HepG2 (cell line): ENCODE measurements at regions not wholly inside any gene's neighbourhood (a gene's known extent, or its start where the extent isn't known, plus 50 kb on each side); places are given as distances from the start of the nearest gene placed in this dataset.

Experiments used
- ATAC-seq: fragments of 200-7000 bp; cut with Tn5 transposase; 3 replicates; pipeline ENCODE4 v1.9.1; 2020; ENCODE audit warnings: mild to moderate bottlenecking, moderate library complexity
- BruUV-seq: library from RNA; stranded (reverse); fragments of 400-500 nt; replicated peaks from 2 replicates; lab custom pipeline; 2021; lab: Mats Ljungman, UMichigan
- CTCF ChIA-PET: fragments of 300-600 bp; formaldehyde crosslinking; extraction: SDS; loops from one replicate; lab custom pipeline; 2021; ENCODE audit warnings: low total read pairs, inconsistent platforms, low intra/inter-chr PET ratio; lab: Yijun Ruan, JAX
- POLR2A ChIA-PET: fragments of 350-600 bp; sonication (Branson Sonifier 250); formaldehyde crosslinking; loops from one replicate; lab custom pipeline; 2020; ENCODE audit warnings: antibody characterized with exemption, inconsistent platforms; lab: Yijun Ruan, JAX
- DNase-seq: peaks from one replicate; pipeline ENCODE4 v3.0.0-alpha.2; 2015; ENCODE audit warnings: low spot score
- FAIRE-seq: peaks from 3 replicates; lab custom pipeline; 2011; peaks lifted over from hg19 to GRCh38; lab: Jason Lieb, UNC
- H2AFZ ChIP-seq: one replicate; pipeline ENCODE4 v1.6.1; 2011; ENCODE audit warnings: low read length, inconsistent platforms
- H3K27ac ChIP-seq: fragments of 300-600 bp; 3 replicates; pipeline ENCODE4 v1.8.0; 2011; ENCODE audit warnings: mixed run types, mild to moderate bottlenecking, mixed read lengths, low read length, inconsistent platforms; ENCODE audit not compliant: insufficient read depth; ENCODE audit errors: extremely low read length
- H3K27me3 ChIP-seq, 2 experiments: fragments of 200-600 bp in 1 of 2; 2 replicates in 1 of 2; 3 replicates in 1 of 2; pipeline versions ENCODE4 v1.6.0 to v1.8.0; 2011; ENCODE audit warnings: low read length in 2 of 2, mild to moderate bottlenecking in 2 of 2, moderate library complexity in 2 of 2, inconsistent platforms in 1 of 2; ENCODE audit not compliant: insufficient read depth in 2 of 2, control insufficient read depth in 1 of 2
- H3K36me3 ChIP-seq, 2 experiments: fragments of 200-600 bp in 1 of 2; replicated peaks in 1 of 2; 2 replicates in 1 of 2; 3 replicates in 1 of 2; pipeline versions ENCODE4 v1.5.1 to v1.8.0; 2011; ENCODE audit warnings: low read length in 2 of 2, inconsistent platforms in 1 of 2; ENCODE audit not compliant: insufficient read depth in 2 of 2, control insufficient read depth in 1 of 2
- H3K4me1 ChIP-seq: 2 replicates; pipeline ENCODE4 v1.5.1; 2012; ENCODE audit warnings: low read length, inconsistent platforms; ENCODE audit not compliant: insufficient read depth
- H3K4me2 ChIP-seq: 2 replicates; pipeline ENCODE4 v1.6.0; 2011; ENCODE audit warnings: low read depth, low read length, inconsistent platforms
- H3K4me3 ChIP-seq, 3 experiments: fragments of 200-600 bp in 1 of 3; sonication (generic), shearing (Covaris generic) in 1 of 3; replicated peaks in 1 of 3; 2 replicates each; pipeline ENCODE4 v1.5.1; 2011 to 2016; ENCODE audit warnings: low read length in 3 of 3, inconsistent platforms in 2 of 3, low read depth in 2 of 3, mild to moderate bottlenecking in 2 of 3, control low read depth in 1 of 3, mixed read lengths in 1 of 3; ENCODE audit not compliant: insufficient read depth in 1 of 3
- H3K79me2 ChIP-seq: one replicate; pipeline ENCODE4 v1.6.1; 2011; ENCODE audit warnings: low read length, inconsistent platforms; ENCODE audit not compliant: insufficient read depth
- H3K9ac ChIP-seq: 2 replicates; pipeline ENCODE4 v1.6.0; 2011; ENCODE audit warnings: mild to moderate bottlenecking, low read depth, low read length, inconsistent platforms; ENCODE audit not compliant: insufficient read depth
- H3K9me3 ChIP-seq: 2 replicates; pipeline ENCODE4 v1.5.1; 2012; ENCODE audit warnings: mild to moderate bottlenecking, low read length
- H4K20me1 ChIP-seq: 2 replicates; pipeline ENCODE4 v1.6.0; 2011; ENCODE audit warnings: inconsistent platforms, mild to moderate bottlenecking, low read length, moderate library complexity; ENCODE audit not compliant: insufficient read depth
- ARNT2 ChIP-seq: sonication (generic); formaldehyde crosslinking; IDR thresholded peaks from 2 replicates; pipeline ENCODE4 v1.8.0; 2022; ENCODE audit warnings: mild to moderate bottlenecking, low read depth, missing genetic modification reagents, moderate library complexity
- ATRX ChIP-seq: sonication (generic); formaldehyde crosslinking; IDR thresholded peaks from 2 replicates; pipeline ENCODE4 v1.4.0; 2020; ENCODE audit warnings: missing genetic modification reagents, borderline replicate concordance
- CHCHD3 ChIP-seq: sonication (generic); formaldehyde crosslinking; IDR thresholded peaks from 2 replicates; pipeline ENCODE4 v1.8.0; 2022; ENCODE audit warnings: mild to moderate bottlenecking, missing genetic modification reagents, moderate library complexity
- GFI1 ChIP-seq: sonication (generic); formaldehyde crosslinking; IDR thresholded peaks from 2 replicates; pipeline ENCODE4 v1.5.0; 2020; ENCODE audit warnings: missing genetic modification reagents, mild to moderate bottlenecking, borderline replicate concordance
- GTF2F1 ChIP-seq: fragments of 150-350 bp; IDR thresholded peaks from 2 replicates; pipeline ENCODE4 v1.6.1; 2014; ENCODE audit warnings: low read length
- HMGXB4 ChIP-seq, 2 experiments: sonication (generic) in 1 of 2; formaldehyde crosslinking in 1 of 2; IDR thresholded peaks; 2 replicates each; pipeline versions ENCODE4 v1.4.0 to v1.6.1; 2018 to 2020; ENCODE audit warnings: missing genetic modification reagents in 2 of 2, borderline replicate concordance in 1 of 2, low read depth in 1 of 2, mild to moderate bottlenecking in 1 of 2, missing biosample characterization in 1 of 2
- MBD4 ChIP-seq: IDR thresholded peaks from 2 replicates; pipeline ENCODE4 v1.6.1; 2012; ENCODE audit warnings: low read length, inconsistent platforms, borderline replicate concordance
- MXD4 ChIP-seq: IDR thresholded peaks from 2 replicates; pipeline ENCODE4 v1.6.1; 2016; ENCODE audit warnings: mild to moderate bottlenecking, missing biosample characterization, missing genetic modification reagents
- MZF1 ChIP-seq: sonication (generic); formaldehyde crosslinking; IDR thresholded peaks from 2 replicates; pipeline ENCODE4 v1.8.1; 2023; ENCODE audit warnings: mild to moderate bottlenecking, missing genetic modification reagents, borderline replicate concordance
- RAD51 ChIP-seq: fragments of 450-650 bp; IDR thresholded peaks from 2 replicates; pipeline ENCODE4 v1.6.1; 2016; ENCODE audit warnings: borderline replicate concordance
- TCF7 ChIP-seq: sonication (generic); IDR thresholded peaks from 2 replicates; pipeline ENCODE4 v1.6.1; 2016; ENCODE audit warnings: antibody characterized with exemption, low read depth
- ZMAT3 ChIP-seq: sonication (generic); formaldehyde crosslinking; conservative IDR thresholded peaks from 2 replicates; pipeline ENCODE4 v1.7.0; 2021; ENCODE audit warnings: missing genetic modification reagents
- ZNF224 ChIP-seq: sonication (generic); formaldehyde crosslinking; IDR thresholded peaks from 2 replicates; pipeline ENCODE4 v1.5.0; 2020; ENCODE audit warnings: mild to moderate bottlenecking, missing genetic modification reagents
- ZNF354B ChIP-seq: sonication (generic); formaldehyde crosslinking; IDR thresholded peaks from 2 replicates; pipeline ENCODE4 v1.8.0; 2022; ENCODE audit warnings: mild to moderate bottlenecking, missing genetic modification reagents
- ZNF383 ChIP-seq: sonication (generic); formaldehyde crosslinking; IDR thresholded peaks from 2 replicates; pipeline ENCODE4 v1.4.0; 2020; ENCODE audit warnings: missing genetic modification reagents, mild to moderate bottlenecking, borderline replicate concordance
- ZNF772 ChIP-seq: sonication (generic); formaldehyde crosslinking; IDR thresholded peaks from 2 replicates; pipeline ENCODE4 v1.5.0; 2020; ENCODE audit warnings: mild to moderate bottlenecking, missing genetic modification reagents
- WGBS: methylation state at CpG from one replicate; pipeline ENCODE4 v1.1.6; 2017; ENCODE audit warnings: low lambda C conversion rate; 5-methylcytosine and 5-hydroxymethylcytosine counted together
- in situ Hi-C: cut with HindIII; loops from 2 replicates; pipeline ENCODE4 v1.10.0; 2017; ENCODE audit warnings: low pct_unique_long_range_greater_than_20kb; ENCODE audit not compliant: extremely low pct_ligation_motif_present
- intact Hi-C: fragments of 100-400 bp; cut with micrococcal nuclease; formaldehyde crosslinking; loops from one replicate; pipeline ENCODE4 v1.10.0; 2022; ENCODE audit not compliant: unreplicated experiment
- TF ChIP-seq, protein P1 (sequence below): sonication (generic); formaldehyde crosslinking; IDR thresholded peaks from 2 replicates; pipeline ENCODE4 v1.4.0; 2020; ENCODE audit warnings: missing genetic modification reagents, mild to moderate bottlenecking, borderline replicate concordance

- Histone ChIP-seq H3K27me3 (peaks cover 0 to 3% of the 10 kb centered on the region in 2 experiments; a peak in 1 of 5 replicates), H4K20me1 (no peaks in the 10 kb centered on the region), H3K4me3 (no peak overlapping the region), H3K79me2 (no peaks in the 10 kb centered on the region), H3K27ac (no peak overlapping the region), H3K4me1 (no peaks in the 10 kb centered on the region)
- POLR2A ChIA-PET, result no interaction called here
- ATAC-seq (no peak), FAIRE-seq (no peak), DNase-seq (no peak)
- BruUV-seq, result no TSS peak
- in situ Hi-C loops, result no loop called here
- CTCF ChIA-PET, result no interaction called here
- TF ChIP-seq TCF7 (no peak), MBD4 (no peak), ARNT2 (no peak), ZNF772 (CRISPR knock-in tag) (no peak), MZF1 (CRISPR knock-in tag) (no peak), GTF2F1 (no peak), GFI1 (CRISPR knock-in tag) (no peak), ZNF383 (CRISPR knock-in tag) (no peak), MXD4 (CRISPR knock-in tag) (no peak), ZMAT3 (CRISPR knock-in tag) (no peak), ATRX (CRISPR knock-in tag) (no peak), ZNF354B (CRISPR knock-in tag) (no peak), HMGXB4 (CRISPR knock-in tag; IDR thresholded peaks at IDR 0.05; ENCODE audit: borderline replicate concordance in 1 of 2, low read depth in 1 of 2) (no peak), ZNF224 (CRISPR knock-in tag) (no peak), RAD51 (no peak), CHCHD3 (CRISPR knock-in tag) (no peak)
- TF ChIP-seq, protein P1, sequence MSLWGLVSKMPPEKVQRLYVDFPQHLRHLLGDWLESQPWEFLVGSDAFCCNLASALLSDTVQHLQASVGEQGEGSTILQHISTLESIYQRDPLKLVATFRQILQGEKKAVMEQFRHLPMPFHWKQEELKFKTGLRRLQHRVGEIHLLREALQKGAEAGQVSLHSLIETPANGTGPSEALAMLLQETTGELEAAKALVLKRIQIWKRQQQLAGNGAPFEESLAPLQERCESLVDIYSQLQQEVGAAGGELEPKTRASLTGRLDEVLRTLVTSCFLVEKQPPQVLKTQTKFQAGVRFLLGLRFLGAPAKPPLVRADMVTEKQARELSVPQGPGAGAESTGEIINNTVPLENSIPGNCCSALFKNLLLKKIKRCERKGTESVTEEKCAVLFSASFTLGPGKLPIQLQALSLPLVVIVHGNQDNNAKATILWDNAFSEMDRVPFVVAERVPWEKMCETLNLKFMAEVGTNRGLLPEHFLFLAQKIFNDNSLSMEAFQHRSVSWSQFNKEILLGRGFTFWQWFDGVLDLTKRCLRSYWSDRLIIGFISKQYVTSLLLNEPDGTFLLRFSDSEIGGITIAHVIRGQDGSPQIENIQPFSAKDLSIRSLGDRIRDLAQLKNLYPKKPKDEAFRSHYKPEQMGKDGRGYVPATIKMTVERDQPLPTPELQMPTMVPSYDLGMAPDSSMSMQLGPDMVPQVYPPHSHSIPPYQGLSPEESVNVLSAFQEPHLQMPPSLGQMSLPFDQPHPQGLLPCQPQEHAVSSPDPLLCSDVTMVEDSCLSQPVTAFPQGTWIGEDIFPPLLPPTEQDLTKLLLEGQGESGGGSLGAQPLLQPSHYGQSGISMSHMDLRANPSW, result no peak
- TF ChIP-seq, all 625 proteins: peak for 0
- no peaks in the 10 kb centered on the region for H3K9me3 ChIP-seq
- no peak overlapping the region for H2AFZ ChIP-seq
- H3K36me3 ChIP-seq, result no peaks in the 10 kb centered on the region
- no peak overlapping the region for H3K9ac ChIP-seq
- no peak overlapping the region for H3K4me2 ChIP-seq
- WGBS, result 0% methylated on average over 3 of the region's 4 CpGs
- intact Hi-C loops, result no loop called here
These were observed 79.4 kb upstream of the VSTM2B start for GRCh38 chr19:29446361-29446760.
